ENCODE measurements at regions not wholly inside any gene's neighbourhood (a gene's known extent, or its start where the extent isn't known, plus 50 kb on each side); places are given as distances from the start of the nearest gene placed in this dataset.

- no peak for TF ChIP-seq CTCF (conservative IDR thresholded peaks at IDR 0.05; ENCODE audit: low read length)
- no peak for DNase-seq (ENCODE audit: low read depth)
Observed at GRCh38 chr7:118648002-118648401, 423.5 kb downstream of the ANKRD7 start.

GRCh38 chr7:118657391-118658005 lies 433.0 kb downstream of the ANKRD7 start:
- no peak overlapping the region for H3K4me3 ChIP-seq (ENCODE audit: low read length)
- TF ChIP-seq CTCF (conservative IDR thresholded peaks at IDR 0.05; ENCODE audit: low read length): no peak
- no peak for DNase-seq (ENCODE audit: low read depth)

More at GRCh38 chr7:118648002-118648401, 423.5 kb downstream of the ANKRD7 start:
- H3K4me3 ChIP-seq (ENCODE audit: low read length): no peak overlapping the region

- no peak for DNase-seq (ENCODE audit: low read depth)
- no peak for TF ChIP-seq CTCF (conservative IDR thresholded peaks at IDR 0.05; ENCODE audit: low read length)
- no peak overlapping the region for H3K4me3 ChIP-seq (ENCODE audit: low read length)
Observed at GRCh38 chr7:118662266-118662665, 437.8 kb downstream of the ANKRD7 start.

- H3K4me3 ChIP-seq (ENCODE audit: low read length): no peak overlapping the region
- TF ChIP-seq CTCF (conservative IDR thresholded peaks at IDR 0.05; ENCODE audit: low read length): no peak
- DNase-seq (ENCODE audit: low read depth): no peak
Observed at GRCh38 chr7:118664498-118664897, 440.0 kb downstream of the ANKRD7 start.

GRCh38 chr7:118671149-118671548 lies 446.6 kb downstream of the ANKRD7 start:
- no peak for DNase-seq (ENCODE audit: low read depth)
- H3K4me3 ChIP-seq (ENCODE audit: low read length): no peak overlapping the region
- TF ChIP-seq CTCF (conservative IDR thresholded peaks at IDR 0.05; ENCODE audit: low read length): no peak

GRCh38 chr7:118684796-118685195 lies 460.3 kb downstream of the ANKRD7 start:
- no peak for DNase-seq (ENCODE audit: low read depth)
- TF ChIP-seq CTCF (conservative IDR thresholded peaks at IDR 0.05; ENCODE audit: low read length): no peak
- H3K4me3 ChIP-seq (ENCODE audit: low read length): no peak overlapping the region

GRCh38 chr7:118689403-118689802 lies 464.9 kb downstream of the ANKRD7 start:
- H3K4me3 ChIP-seq (ENCODE audit: low read length): no peak overlapping the region
- no peak for DNase-seq (ENCODE audit: low read depth)
- TF ChIP-seq CTCF (conservative IDR thresholded peaks at IDR 0.05; ENCODE audit: low read length): no peak
